B cell (primary cell): ENCODE measurements at regions not wholly inside any gene's neighbourhood (a gene's known extent, or its start where the extent isn't known, plus 50 kb on each side); places are given as distances from the start of the nearest gene placed in this dataset.

Experiments
- EZH2 ChIP-seq: IDR thresholded peaks from 2 replicates; pipeline ENCODE4 v1.6.1; 2012; ENCODE audit warnings: borderline replicate concordance, low read depth, mild to moderate bottlenecking, moderate library complexity, low read length; ENCODE audit not compliant: insufficient read depth, poor library complexity, severe bottlenecking
- TF ChIP-seq, protein P1 (sequence below): fragments of 200-600 bp; IDR thresholded peaks from one replicate; pipeline ENCODE4 v1.8.0; 2022; ENCODE audit warnings: antibody characterized with exemption, mild to moderate bottlenecking

DNA sequence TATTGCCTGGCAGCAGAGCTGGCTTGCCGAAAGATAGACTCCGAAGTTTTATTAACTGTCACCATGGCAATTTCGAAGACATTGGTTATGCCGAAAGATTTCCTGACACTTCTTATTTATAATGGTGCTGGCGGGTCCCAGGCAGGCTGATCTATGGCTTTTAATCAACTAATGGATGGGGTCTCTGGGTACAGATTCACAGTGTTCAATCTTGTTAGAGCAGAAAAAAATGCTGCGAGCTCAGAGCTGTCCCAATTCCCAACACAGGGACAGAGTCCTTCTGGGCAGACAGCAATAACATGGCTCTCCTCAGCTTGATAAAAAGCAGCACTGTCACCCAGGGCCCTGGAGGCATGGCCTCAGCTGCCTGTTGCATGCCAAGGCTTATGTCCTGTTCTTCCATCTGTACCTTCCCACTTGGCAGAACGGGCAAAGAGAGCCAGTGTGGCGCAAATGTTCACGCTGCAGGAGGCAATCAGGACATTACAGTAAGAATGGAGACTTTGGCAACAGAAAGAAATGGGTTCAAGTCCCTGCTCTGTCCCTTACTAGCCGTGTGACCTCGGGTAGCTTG, 228.2 kb upstream of the PWP1 start:
- TF ChIP-seq, protein P1, sequence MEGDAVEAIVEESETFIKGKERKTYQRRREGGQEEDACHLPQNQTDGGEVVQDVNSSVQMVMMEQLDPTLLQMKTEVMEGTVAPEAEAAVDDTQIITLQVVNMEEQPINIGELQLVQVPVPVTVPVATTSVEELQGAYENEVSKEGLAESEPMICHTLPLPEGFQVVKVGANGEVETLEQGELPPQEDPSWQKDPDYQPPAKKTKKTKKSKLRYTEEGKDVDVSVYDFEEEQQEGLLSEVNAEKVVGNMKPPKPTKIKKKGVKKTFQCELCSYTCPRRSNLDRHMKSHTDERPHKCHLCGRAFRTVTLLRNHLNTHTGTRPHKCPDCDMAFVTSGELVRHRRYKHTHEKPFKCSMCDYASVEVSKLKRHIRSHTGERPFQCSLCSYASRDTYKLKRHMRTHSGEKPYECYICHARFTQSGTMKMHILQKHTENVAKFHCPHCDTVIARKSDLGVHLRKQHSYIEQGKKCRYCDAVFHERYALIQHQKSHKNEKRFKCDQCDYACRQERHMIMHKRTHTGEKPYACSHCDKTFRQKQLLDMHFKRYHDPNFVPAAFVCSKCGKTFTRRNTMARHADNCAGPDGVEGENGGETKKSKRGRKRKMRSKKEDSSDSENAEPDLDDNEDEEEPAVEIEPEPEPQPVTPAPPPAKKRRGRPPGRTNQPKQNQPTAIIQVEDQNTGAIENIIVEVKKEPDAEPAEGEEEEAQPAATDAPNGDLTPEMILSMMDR: no peak
- TF ChIP-seq EZH2: no peak
